ENCODE measurements at regions not wholly inside any gene's neighbourhood (a gene's known extent, or its start where the extent isn't known, plus 50 kb on each side); places are given as distances from the start of the nearest gene placed in this dataset.

GRCh38 chr5:33340195-33340594, 100.6 kb upstream of the TARS1 start (continued):
- no peak for TF ChIP-seq ZMAT3 (CRISPR knock-in tag; conservative IDR thresholded peaks at IDR 0.05)
- TF ChIP-seq TAF1 (CRISPR knock-in tag; IDR thresholded peaks at IDR 0.05), result no peak
- no peak for TF ChIP-seq ZNF773 (CRISPR knock-in tag; IDR thresholded peaks at IDR 0.05; ENCODE audit: borderline replicate concordance)
- TF ChIP-seq, protein P1, sequence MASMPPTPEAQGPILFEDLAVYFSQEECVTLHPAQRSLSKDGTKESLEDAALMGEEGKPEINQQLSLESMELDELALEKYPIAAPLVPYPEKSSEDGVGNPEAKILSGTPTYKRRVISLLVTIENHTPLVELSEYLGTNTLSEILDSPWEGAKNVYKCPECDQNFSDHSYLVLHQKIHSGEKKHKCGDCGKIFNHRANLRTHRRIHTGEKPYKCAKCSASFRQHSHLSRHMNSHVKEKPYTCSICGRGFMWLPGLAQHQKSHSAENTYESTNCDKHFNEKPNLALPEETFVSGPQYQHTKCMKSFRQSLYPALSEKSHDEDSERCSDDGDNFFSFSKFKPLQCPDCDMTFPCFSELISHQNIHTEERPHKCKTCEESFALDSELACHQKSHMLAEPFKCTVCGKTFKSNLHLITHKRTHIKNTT (CRISPR knock-in tag; IDR thresholded peaks at IDR 0.05), result no peak
- TF ChIP-seq ZNF749 (CRISPR knock-in tag; IDR thresholded peaks at IDR 0.05; ENCODE audit: borderline replicate concordance), result no peak

DNA sequence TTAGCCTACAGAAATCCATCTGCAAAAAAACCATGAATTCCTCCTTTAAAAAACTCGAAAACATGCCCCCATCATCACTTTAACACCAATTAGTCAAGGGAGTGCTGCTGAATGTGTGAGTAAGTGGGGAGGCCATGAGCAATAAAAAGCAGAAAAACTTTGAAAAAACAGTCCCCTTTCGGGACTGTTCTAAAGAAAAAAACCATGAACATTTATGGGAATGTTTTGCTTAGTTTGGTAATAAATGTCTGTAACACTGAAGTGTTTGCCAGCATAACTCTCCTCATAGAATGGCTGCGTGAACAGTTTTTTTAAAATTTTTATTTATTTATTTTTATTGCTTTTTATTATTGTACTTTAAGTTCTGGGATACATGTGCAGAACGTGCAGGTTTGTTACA, 99.4 kb upstream of the TARS1 start:
- Histone ChIP-seq H3K79me2 (ENCODE audit: insufficient read depth, low read length) (no peaks in the 10 kb centered on the region), H3K9me3 (ENCODE audit: low read length) (no peaks in the 10 kb centered on the region), H3K9ac (ENCODE audit: insufficient read depth, low read depth, low read length) (no peak overlapping the region), H3K36me3 (replicated peaks in 1 of 2; ENCODE audit: control insufficient read depth in 1 of 2, insufficient read depth in 2 of 2, low read length in 2 of 2) (no peaks in the 10 kb centered on the region), H3K4me2 (ENCODE audit: low read depth, low read length) (no peak overlapping the region), H3K4me3 (replicated peaks in 1 of 3; ENCODE audit: insufficient read depth in 1 of 3, low read depth in 2 of 3, low read length in 3 of 3) (no peak overlapping the region), H3K27me3 (ENCODE audit: control insufficient read depth in 1 of 2, insufficient read depth in 2 of 2, low read length in 2 of 2) (no peaks in the 10 kb centered on the region), H3K4me1 (ENCODE audit: insufficient read depth, low read length) (no peaks in the 10 kb centered on the region), H3K27ac (ENCODE audit: extremely low read length, insufficient read depth, low read length) (no peak overlapping the region), H4K20me1 (ENCODE audit: insufficient read depth, low read length) (no peaks in the 10 kb centered on the region), H2AFZ (ENCODE audit: low read length) (no peak overlapping the region)
- no peak for TF ChIP-seq E2F5 (CRISPR knock-in tag; conservative IDR thresholded peaks at IDR 0.05)
- no peak for TF ChIP-seq PITX1 (CRISPR knock-in tag; IDR thresholded peaks at IDR 0.05)
- TF ChIP-seq CEBPG (CRISPR knock-in tag; IDR thresholded peaks at IDR 0.05), result no peak
- no peak for TF ChIP-seq MTA1 (CRISPR knock-in tag; IDR thresholded peaks at IDR 0.05; ENCODE audit: borderline replicate concordance)
- TF ChIP-seq, protein P2, sequence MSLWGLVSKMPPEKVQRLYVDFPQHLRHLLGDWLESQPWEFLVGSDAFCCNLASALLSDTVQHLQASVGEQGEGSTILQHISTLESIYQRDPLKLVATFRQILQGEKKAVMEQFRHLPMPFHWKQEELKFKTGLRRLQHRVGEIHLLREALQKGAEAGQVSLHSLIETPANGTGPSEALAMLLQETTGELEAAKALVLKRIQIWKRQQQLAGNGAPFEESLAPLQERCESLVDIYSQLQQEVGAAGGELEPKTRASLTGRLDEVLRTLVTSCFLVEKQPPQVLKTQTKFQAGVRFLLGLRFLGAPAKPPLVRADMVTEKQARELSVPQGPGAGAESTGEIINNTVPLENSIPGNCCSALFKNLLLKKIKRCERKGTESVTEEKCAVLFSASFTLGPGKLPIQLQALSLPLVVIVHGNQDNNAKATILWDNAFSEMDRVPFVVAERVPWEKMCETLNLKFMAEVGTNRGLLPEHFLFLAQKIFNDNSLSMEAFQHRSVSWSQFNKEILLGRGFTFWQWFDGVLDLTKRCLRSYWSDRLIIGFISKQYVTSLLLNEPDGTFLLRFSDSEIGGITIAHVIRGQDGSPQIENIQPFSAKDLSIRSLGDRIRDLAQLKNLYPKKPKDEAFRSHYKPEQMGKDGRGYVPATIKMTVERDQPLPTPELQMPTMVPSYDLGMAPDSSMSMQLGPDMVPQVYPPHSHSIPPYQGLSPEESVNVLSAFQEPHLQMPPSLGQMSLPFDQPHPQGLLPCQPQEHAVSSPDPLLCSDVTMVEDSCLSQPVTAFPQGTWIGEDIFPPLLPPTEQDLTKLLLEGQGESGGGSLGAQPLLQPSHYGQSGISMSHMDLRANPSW (CRISPR knock-in tag; IDR thresholded peaks at IDR 0.05; ENCODE audit: borderline replicate concordance), result no peak
- intact Hi-C loops (cut with micrococcal nuclease; ENCODE audit: unreplicated experiment) (no loop called here), in situ Hi-C loops (cut with HindIII; ENCODE audit: extremely low pct_ligation_motif_present, low pct_unique_long_range_greater_than_20kb) (no loop called here)
- FAIRE-seq (no peak), DNase-seq (ENCODE audit: low spot score) (no peak), ATAC-seq (no peak)
- POLR2A ChIA-PET, result no interaction called here
- CTCF ChIA-PET (ENCODE audit: low intra/inter-chr PET ratio, low total read pairs), result no interaction called here
- no TSS peak for BruUV-seq (replicated peaks)
- WGBS (ENCODE audit: low lambda C conversion rate), result 27% methylated on average over 4 of the region's 4 CpGs
